Activated naive CD8-positive, alpha-beta T cell treated with anti-CD3 and anti-CD28 coated beads for 36 hours (primary cell): ENCODE measurements at regions not wholly inside any gene's neighbourhood (a gene's known extent, or its start where the extent isn't known, plus 50 kb on each side); places are given as distances from the start of the nearest gene placed in this dataset.
"Not testable (repeated sequence)": the region's sequence is repeated elsewhere in the genome, so short reads cannot be mapped to it uniquely, and the experiment has no call there.

ENCODE experiments used
- DNase-seq: peaks from one replicate; pipeline ENCODE4 v3.0.0; 2021
- H3K27ac Mint-ChIP-seq: one replicate; pipeline ENCODE4 v1.8.0; 2022; ENCODE audit warnings: mild to moderate bottlenecking, moderate library complexity, mixed read lengths
- H3K27me3 Mint-ChIP-seq: one replicate; pipeline ENCODE4 v1.8.0; 2022; ENCODE audit warnings: mild to moderate bottlenecking, mixed read lengths
- H3K36me3 Mint-ChIP-seq: one replicate; pipeline ENCODE4 v1.8.0; 2021; ENCODE audit warnings: mild to moderate bottlenecking, mixed read lengths
- H3K4me1 Mint-ChIP-seq: one replicate; pipeline ENCODE4 v1.8.0; 2021; ENCODE audit warnings: mixed read lengths
- H3K4me3 Mint-ChIP-seq: one replicate; pipeline ENCODE4 v1.8.0; 2022; ENCODE audit warnings: mild to moderate bottlenecking, moderate library complexity, mixed read lengths
- H3K9me3 Mint-ChIP-seq: one replicate; pipeline ENCODE4 v1.8.0; 2022; ENCODE audit warnings: mixed read lengths

GRCh38 chr2:87507378-87508348, 240.2 kb upstream of the PLGLB2 start:
- not testable (repeated sequence) for DNase-seq, H3K36me3 Mint-ChIP-seq, H3K9me3 Mint-ChIP-seq, H3K4me3 Mint-ChIP-seq, H3K27me3 Mint-ChIP-seq
- H3K27ac Mint-ChIP-seq, result peak overlapping the region; percentile 90
- peaks cover 10% of the 10 kb centered on the region for H3K4me1 Mint-ChIP-seq

GRCh38 chr2:87511195-87511778, 236.6 kb upstream of the PLGLB2 start:
- not testable (repeated sequence) for H3K4me3 Mint-ChIP-seq, H3K27me3 Mint-ChIP-seq, H3K9me3 Mint-ChIP-seq, H3K36me3 Mint-ChIP-seq, DNase-seq
- Mint-ChIP-seq H3K27ac (peak overlapping the region; percentile 84), H3K4me1 (peaks cover 14% of the 10 kb centered on the region)

GRCh38 chr2:87512864-87513530, 234.9 kb upstream of the PLGLB2 start:
- not testable (repeated sequence) for H3K27me3 Mint-ChIP-seq, H3K9me3 Mint-ChIP-seq, H3K4me3 Mint-ChIP-seq, H3K36me3 Mint-ChIP-seq, DNase-seq
- peak overlapping the region; percentile 67 for H3K27ac Mint-ChIP-seq
- peaks cover 20% of the 10 kb centered on the region for H3K4me1 Mint-ChIP-seq

GRCh38 chr2:87514034-87514433, 233.9 kb upstream of the PLGLB2 start:
- not testable (repeated sequence) for H3K9me3 Mint-ChIP-seq, H3K27ac Mint-ChIP-seq, DNase-seq, H3K4me3 Mint-ChIP-seq, H3K27me3 Mint-ChIP-seq
- Mint-ChIP-seq H3K4me1 (peaks cover 14% of the 10 kb centered on the region), H3K36me3 (peaks cover 10% of the 10 kb centered on the region)

GRCh38 chr2:87514515-87514914, 233.4 kb upstream of the PLGLB2 start:
- H3K4me1 Mint-ChIP-seq, result peaks cover 14% of the 10 kb centered on the region
- DNase-seq, H3K9me3 Mint-ChIP-seq, H3K27me3 Mint-ChIP-seq, H3K27ac Mint-ChIP-seq, H3K4me3 Mint-ChIP-seq: not testable (repeated sequence)
- H3K36me3 Mint-ChIP-seq, result peaks cover 10% of the 10 kb centered on the region

- not testable (repeated sequence) for DNase-seq, H3K27me3 Mint-ChIP-seq, H3K9me3 Mint-ChIP-seq, H3K4me3 Mint-ChIP-seq
- peaks cover 10% of the 10 kb centered on the region for H3K36me3 Mint-ChIP-seq
- H3K27ac Mint-ChIP-seq, result peak overlapping the region; percentile 94
- H3K4me1 Mint-ChIP-seq, result peaks cover 14% of the 10 kb centered on the region
Observed at GRCh38 chr2:87515226-87515625, 232.7 kb upstream of the PLGLB2 start.

GRCh38 chr2:87515875-87516274, 232.0 kb upstream of the PLGLB2 start:
- not testable (repeated sequence) for H3K27ac Mint-ChIP-seq, H3K4me3 Mint-ChIP-seq, H3K27me3 Mint-ChIP-seq, H3K9me3 Mint-ChIP-seq, DNase-seq
- Mint-ChIP-seq H3K36me3 (peaks cover 10% of the 10 kb centered on the region), H3K4me1 (peaks cover 12% of the 10 kb centered on the region)

GRCh38 chr2:87516369-87516967, 231.4 kb upstream of the PLGLB2 start:
- not testable (repeated sequence) for DNase-seq, H3K4me3 Mint-ChIP-seq, H3K9me3 Mint-ChIP-seq, H3K27me3 Mint-ChIP-seq
- peak overlapping the region; percentile 66 for H3K27ac Mint-ChIP-seq
- H3K36me3 Mint-ChIP-seq, result peaks cover 13% of the 10 kb centered on the region
- peaks cover 15% of the 10 kb centered on the region for H3K4me1 Mint-ChIP-seq

GRCh38 chr2:87517438-87517837, 230.4 kb upstream of the PLGLB2 start:
- H3K9me3 Mint-ChIP-seq, H3K4me3 Mint-ChIP-seq: not testable (repeated sequence)
- peaks cover 19% of the 10 kb centered on the region for H3K4me1 Mint-ChIP-seq

GRCh38 chr2:87518066-87518465, 229.8 kb upstream of the PLGLB2 start:
- Mint-ChIP-seq H3K36me3 (peaks cover 19% of the 10 kb centered on the region), H3K4me1 (peaks cover 19% of the 10 kb centered on the region), H3K27ac (peak overlapping the region; percentile 74)
- not testable (repeated sequence) for DNase-seq, H3K27me3 Mint-ChIP-seq, H3K4me3 Mint-ChIP-seq, H3K9me3 Mint-ChIP-seq

More at GRCh38 chr2:87517438-87517837, 230.4 kb upstream of the PLGLB2 start:
- H3K27me3 Mint-ChIP-seq, DNase-seq: not testable (repeated sequence)
- peaks cover 19% of the 10 kb centered on the region for H3K36me3 Mint-ChIP-seq
- peak overlapping the region; percentile 77 for H3K27ac Mint-ChIP-seq

GRCh38 chr2:87518547-87518946, 229.3 kb upstream of the PLGLB2 start:
- H3K4me1 Mint-ChIP-seq, result peaks cover 19% of the 10 kb centered on the region
- peaks cover 19% of the 10 kb centered on the region for H3K36me3 Mint-ChIP-seq
- H3K9me3 Mint-ChIP-seq, DNase-seq, H3K4me3 Mint-ChIP-seq, H3K27me3 Mint-ChIP-seq: not testable (repeated sequence)
- peak overlapping the region; percentile 74 for H3K27ac Mint-ChIP-seq

GRCh38 chr2:87519158-87520011, 228.5 kb upstream of the PLGLB2 start:
- Mint-ChIP-seq H3K36me3 (peaks cover 19% of the 10 kb centered on the region), H3K27ac (peak overlapping the region; percentile 63), H3K4me1 (peaks cover 19% of the 10 kb centered on the region)
- H3K27me3 Mint-ChIP-seq, H3K9me3 Mint-ChIP-seq, DNase-seq, H3K4me3 Mint-ChIP-seq: not testable (repeated sequence)

GRCh38 chr2:87521057-87521456, 226.8 kb upstream of the PLGLB2 start:
- peak; percentile 57 for DNase-seq

GRCh38 chr2:87521489-87521888, 226.4 kb upstream of the PLGLB2 start:
- not testable (repeated sequence) for DNase-seq, H3K27me3 Mint-ChIP-seq, H3K9me3 Mint-ChIP-seq, H3K4me3 Mint-ChIP-seq
- Mint-ChIP-seq H3K4me1 (peaks cover 15% of the 10 kb centered on the region), H3K36me3 (peaks cover 19% of the 10 kb centered on the region), H3K27ac (peak overlapping the region; percentile 79)

More at GRCh38 chr2:87521057-87521456, 226.8 kb upstream of the PLGLB2 start:
- Mint-ChIP-seq H3K36me3 (peaks cover 19% of the 10 kb centered on the region), H3K27ac (peak overlapping the region; percentile 78), H3K4me1 (peaks cover 15% of the 10 kb centered on the region)
- not testable (repeated sequence) for H3K27me3 Mint-ChIP-seq, H3K9me3 Mint-ChIP-seq, H3K4me3 Mint-ChIP-seq
